ENCODE measurements at regions not wholly inside any gene's neighbourhood (a gene's known extent, or its start where the extent isn't known, plus 50 kb on each side); places are given as distances from the start of the nearest gene placed in this dataset.

DNA sequence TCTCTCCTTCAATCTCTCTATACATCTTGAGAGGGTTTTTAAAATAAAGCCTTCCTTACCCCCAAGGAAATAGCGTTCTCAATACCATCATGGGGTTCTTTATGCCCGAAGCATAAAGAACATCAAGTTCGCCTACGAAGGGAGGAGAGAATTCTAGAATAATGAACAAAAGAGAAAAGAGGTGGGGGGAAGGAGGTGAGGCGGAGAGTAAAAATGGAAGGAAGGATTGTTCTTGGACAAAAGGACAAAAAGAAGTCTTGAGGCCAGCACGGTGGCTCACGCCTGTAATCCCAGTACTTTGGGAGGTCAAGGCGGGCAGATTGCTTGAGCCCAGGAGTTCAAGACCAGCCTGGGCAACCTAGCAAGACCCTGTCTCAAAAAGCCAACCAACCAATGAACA is 319.8 kb upstream of the NCKAP5 start:
- no peaks in the 10 kb centered on the region for H3K79me2 ChIP-seq (ENCODE audit: insufficient read depth, low read length)
- no peaks in the 10 kb centered on the region for H3F3A ChIP-seq (ENCODE audit: low read depth)
- no peaks in the 10 kb centered on the region for H4K20me1 ChIP-seq (ENCODE audit: insufficient read depth, low read length, poor library complexity, severe bottlenecking)
- H3K9me2 ChIP-seq (replicated peaks; ENCODE audit: low read depth, low read length), result no peaks in the 10 kb centered on the region
- no peak overlapping the region for H3K4me3 ChIP-seq (ENCODE audit: low read length, poor library complexity, severe bottlenecking)
- H3K9me3 ChIP-seq (ENCODE audit: insufficient read depth, low read depth, low read length), result no peaks in the 10 kb centered on the region
- H3K36me3 ChIP-seq (ENCODE audit: insufficient read depth, low read length), result no peaks in the 10 kb centered on the region
- H3K27me3 ChIP-seq (ENCODE audit: insufficient read depth, low read length, poor library complexity, severe bottlenecking), result no peaks in the 10 kb centered on the region
- H3K4me1 ChIP-seq (ENCODE audit: insufficient read depth, low read length, poor library complexity, severe bottlenecking), result no peaks in the 10 kb centered on the region
- TF ChIP-seq, protein P1, sequence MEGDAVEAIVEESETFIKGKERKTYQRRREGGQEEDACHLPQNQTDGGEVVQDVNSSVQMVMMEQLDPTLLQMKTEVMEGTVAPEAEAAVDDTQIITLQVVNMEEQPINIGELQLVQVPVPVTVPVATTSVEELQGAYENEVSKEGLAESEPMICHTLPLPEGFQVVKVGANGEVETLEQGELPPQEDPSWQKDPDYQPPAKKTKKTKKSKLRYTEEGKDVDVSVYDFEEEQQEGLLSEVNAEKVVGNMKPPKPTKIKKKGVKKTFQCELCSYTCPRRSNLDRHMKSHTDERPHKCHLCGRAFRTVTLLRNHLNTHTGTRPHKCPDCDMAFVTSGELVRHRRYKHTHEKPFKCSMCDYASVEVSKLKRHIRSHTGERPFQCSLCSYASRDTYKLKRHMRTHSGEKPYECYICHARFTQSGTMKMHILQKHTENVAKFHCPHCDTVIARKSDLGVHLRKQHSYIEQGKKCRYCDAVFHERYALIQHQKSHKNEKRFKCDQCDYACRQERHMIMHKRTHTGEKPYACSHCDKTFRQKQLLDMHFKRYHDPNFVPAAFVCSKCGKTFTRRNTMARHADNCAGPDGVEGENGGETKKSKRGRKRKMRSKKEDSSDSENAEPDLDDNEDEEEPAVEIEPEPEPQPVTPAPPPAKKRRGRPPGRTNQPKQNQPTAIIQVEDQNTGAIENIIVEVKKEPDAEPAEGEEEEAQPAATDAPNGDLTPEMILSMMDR (conservative IDR thresholded peaks at IDR 0.05; ENCODE audit: low read length), result no peak
- no peak for TF ChIP-seq EZH2phosphoT487 (IDR thresholded peaks at IDR 0.05; ENCODE audit: borderline replicate concordance)
- H3K9ac ChIP-seq (ENCODE audit: low read depth, low read length, poor library complexity, severe bottlenecking), result no peak overlapping the region
- H3K4me2 ChIP-seq (ENCODE audit: low read depth, low read length, poor library complexity, severe bottlenecking), result no peak overlapping the region
- H2AFZ ChIP-seq (ENCODE audit: low read length), result no peak overlapping the region

DNA sequence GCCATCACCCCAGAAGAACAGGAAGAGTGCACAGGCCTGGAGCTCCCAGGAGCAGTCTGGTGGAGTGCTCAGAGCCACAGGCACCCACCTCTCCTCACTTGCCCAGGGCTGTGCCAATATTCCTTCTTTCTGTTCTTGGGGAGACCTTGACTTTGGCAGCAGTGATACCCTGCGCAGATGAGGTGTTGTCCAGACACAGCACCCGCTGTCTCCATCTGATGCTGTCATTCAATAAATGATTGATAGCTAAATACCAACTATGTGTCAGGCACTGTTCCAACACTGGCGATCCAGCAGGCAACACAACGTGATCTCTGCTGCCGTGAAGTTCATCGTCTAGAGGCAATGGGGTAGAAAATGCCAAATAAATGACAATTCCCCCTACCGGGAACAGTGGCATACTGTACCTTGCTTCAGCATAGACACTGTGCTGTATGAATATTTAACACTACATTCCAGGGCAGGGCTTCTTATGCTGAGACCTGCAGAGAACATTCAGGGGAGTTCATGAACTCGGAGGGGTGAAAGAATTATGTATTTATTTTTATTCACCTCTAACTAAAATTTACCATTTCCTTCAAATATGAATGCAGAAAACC is 320.5 kb upstream of the NCKAP5 start:
- Histone ChIP-seq H3K4me3 (ENCODE audit: low read length, poor library complexity, severe bottlenecking) (no peak overlapping the region), H3K9me2 (replicated peaks; ENCODE audit: low read depth, low read length) (no peaks in the 10 kb centered on the region), H3K4me2 (ENCODE audit: low read depth, low read length, poor library complexity, severe bottlenecking) (no peak overlapping the region), H3F3A (ENCODE audit: low read depth) (no peaks in the 10 kb centered on the region), H3K9ac (ENCODE audit: low read depth, low read length, poor library complexity, severe bottlenecking) (no peak overlapping the region), H3K4me1 (ENCODE audit: insufficient read depth, low read length, poor library complexity, severe bottlenecking) (no peaks in the 10 kb centered on the region), H3K36me3 (ENCODE audit: insufficient read depth, low read length) (no peaks in the 10 kb centered on the region), H3K27me3 (ENCODE audit: insufficient read depth, low read length, poor library complexity, severe bottlenecking) (no peaks in the 10 kb centered on the region), H4K20me1 (ENCODE audit: insufficient read depth, low read length, poor library complexity, severe bottlenecking) (no peaks in the 10 kb centered on the region), H3K9me3 (ENCODE audit: insufficient read depth, low read depth, low read length) (0 out of 2 replicates have a peak, but pooled peaks cover 2% of the 10 kb centered on the region), H3K79me2 (ENCODE audit: insufficient read depth, low read length) (no peaks in the 10 kb centered on the region), H2AFZ (ENCODE audit: low read length) (no peak overlapping the region)
- TF ChIP-seq, protein P1 (conservative IDR thresholded peaks at IDR 0.05; ENCODE audit: low read length), result no peak
- TF ChIP-seq EZH2phosphoT487 (IDR thresholded peaks at IDR 0.05; ENCODE audit: borderline replicate concordance), result no peak

DNA sequence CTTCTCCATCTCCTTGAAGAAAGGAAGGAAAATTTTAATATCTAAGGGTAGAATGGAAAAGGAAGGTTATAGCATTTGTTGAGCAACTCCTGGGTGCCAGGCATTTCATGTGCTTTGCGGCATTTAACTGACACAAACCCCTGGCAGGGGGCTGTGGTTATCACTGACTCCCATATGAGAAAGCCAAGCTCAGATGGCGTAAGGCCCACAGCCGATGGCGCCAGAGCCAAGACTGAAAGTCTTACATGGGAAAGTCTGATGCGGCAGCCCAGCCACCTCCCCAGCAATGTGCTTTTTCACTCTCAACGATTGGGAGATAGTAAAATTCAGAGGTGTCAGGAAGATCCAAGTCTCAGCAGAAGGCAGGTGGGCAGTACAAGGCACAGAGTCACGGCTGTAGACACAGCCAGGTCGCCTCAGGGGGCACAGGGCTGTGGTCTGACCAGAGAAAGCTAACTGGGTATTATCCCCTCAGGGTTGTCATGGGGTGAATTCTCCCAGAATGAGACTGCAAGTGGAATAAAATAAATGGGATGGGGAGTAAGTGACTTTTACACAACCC is 324.2 kb upstream of the NCKAP5 start:
- no peaks in the 10 kb centered on the region for H3K79me2 ChIP-seq (ENCODE audit: insufficient read depth, low read length)
- no peaks in the 10 kb centered on the region for H3K4me1 ChIP-seq (ENCODE audit: insufficient read depth, low read length, poor library complexity, severe bottlenecking)
- no peak overlapping the region for H2AFZ ChIP-seq (ENCODE audit: low read length)
- no peak overlapping the region for H3K4me2 ChIP-seq (ENCODE audit: low read depth, low read length, poor library complexity, severe bottlenecking)
- no peaks in the 10 kb centered on the region for H3F3A ChIP-seq (ENCODE audit: low read depth)
- no peaks in the 10 kb centered on the region for H3K27me3 ChIP-seq (ENCODE audit: insufficient read depth, low read length, poor library complexity, severe bottlenecking)
- H3K4me3 ChIP-seq (ENCODE audit: low read length, poor library complexity, severe bottlenecking), result no peak overlapping the region
- H3K36me3 ChIP-seq (ENCODE audit: insufficient read depth, low read length), result no peaks in the 10 kb centered on the region
- TF ChIP-seq, protein P1 (conservative IDR thresholded peaks at IDR 0.05; ENCODE audit: low read length), result no peak
- TF ChIP-seq EZH2phosphoT487 (IDR thresholded peaks at IDR 0.05; ENCODE audit: borderline replicate concordance), result no peak
- H4K20me1 ChIP-seq (ENCODE audit: insufficient read depth, low read length, poor library complexity, severe bottlenecking), result no peaks in the 10 kb centered on the region
- no peak overlapping the region for H3K9ac ChIP-seq (ENCODE audit: low read depth, low read length, poor library complexity, severe bottlenecking)
- H3K9me3 ChIP-seq (ENCODE audit: insufficient read depth, low read depth, low read length), result 0 out of 2 replicates have a peak, but pooled peaks cover 3% of the 10 kb centered on the region
- H3K9me2 ChIP-seq (replicated peaks; ENCODE audit: low read depth, low read length), result no peaks in the 10 kb centered on the region

All from Loucy (cell line).